ENCODE measurements at regions not wholly inside any gene's neighbourhood (a gene's known extent, or its start where the extent isn't known, plus 50 kb on each side); places are given as distances from the start of the nearest gene placed in this dataset.

DNA sequence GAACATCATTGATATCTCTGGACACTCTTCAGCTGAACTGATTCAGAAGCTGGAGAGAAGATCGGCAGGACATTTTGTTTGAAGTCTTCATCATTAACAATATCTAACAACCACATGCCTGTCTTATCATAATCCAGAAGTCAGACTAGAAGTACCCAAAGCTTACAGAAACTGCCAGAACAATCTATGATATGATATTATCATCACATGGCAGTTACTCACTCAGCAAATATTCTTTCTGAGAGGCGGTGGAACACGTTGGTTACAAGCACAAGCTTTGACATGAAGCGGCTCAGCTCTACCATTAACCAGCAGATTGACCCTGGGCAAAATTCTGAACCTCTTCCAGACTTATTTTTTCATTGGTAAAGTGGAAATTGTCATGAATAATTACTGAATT is 69.4 kb upstream of the KIT start (continued):
- TF ChIP-seq BCOR (IDR thresholded peaks at IDR 0.05) (no peak), TARDBP (IDR thresholded peaks at IDR 0.05) (no peak), ZNF830 (CRISPR knock-in tag; IDR thresholded peaks at IDR 0.05) (no peak), ZNF3 (CRISPR knock-in tag; IDR thresholded peaks at IDR 0.05) (no peak), FOXK1 (CRISPR knock-in tag; IDR thresholded peaks at IDR 0.05; ENCODE audit: borderline replicate concordance) (no peak), ZNF224 (CRISPR knock-in tag; IDR thresholded peaks at IDR 0.05) (no peak), CHD4 (IDR thresholded peaks at IDR 0.05; ENCODE audit: insufficient read depth, insufficient replicate concordance, low read depth, low read length, poor library complexity, severe bottlenecking) (no peak), ZNF57 (CRISPR knock-in tag; IDR thresholded peaks at IDR 0.05) (no peak), COPS2 (conservative IDR thresholded peaks at IDR 0.05) (no peak), ZNF77 (CRISPR knock-in tag; IDR thresholded peaks at IDR 0.05) (no peak), PTRF (tag; IDR thresholded peaks at IDR 0.05) (no peak), DIDO1 (tag; IDR thresholded peaks at IDR 0.05; ENCODE audit: low read depth) (no peak), RAD51 (IDR thresholded peaks at IDR 0.05; ENCODE audit: borderline replicate concordance, low read depth) (peak; percentile 20; the same call in 1 of the 2 replicates), TEAD4 (IDR thresholded peaks at IDR 0.05; ENCODE audit: low read length) (peak; percentile 94), TEAD4 (CRISPR knock-in tag; IDR thresholded peaks at IDR 0.05; ENCODE audit: borderline replicate concordance) (no peak), FOXA3 (CRISPR knock-in tag; conservative IDR thresholded peaks at IDR 0.05 in 1 of 2, IDR thresholded peaks at IDR 0.05 in 1 of 2) (peak in 1 of 2 experiments; percentile 55; a peak in 2 of 4 replicates), ZNF436 (CRISPR knock-in tag; IDR thresholded peaks at IDR 0.05) (no peak)
- TF ChIP-seq, protein P1, sequence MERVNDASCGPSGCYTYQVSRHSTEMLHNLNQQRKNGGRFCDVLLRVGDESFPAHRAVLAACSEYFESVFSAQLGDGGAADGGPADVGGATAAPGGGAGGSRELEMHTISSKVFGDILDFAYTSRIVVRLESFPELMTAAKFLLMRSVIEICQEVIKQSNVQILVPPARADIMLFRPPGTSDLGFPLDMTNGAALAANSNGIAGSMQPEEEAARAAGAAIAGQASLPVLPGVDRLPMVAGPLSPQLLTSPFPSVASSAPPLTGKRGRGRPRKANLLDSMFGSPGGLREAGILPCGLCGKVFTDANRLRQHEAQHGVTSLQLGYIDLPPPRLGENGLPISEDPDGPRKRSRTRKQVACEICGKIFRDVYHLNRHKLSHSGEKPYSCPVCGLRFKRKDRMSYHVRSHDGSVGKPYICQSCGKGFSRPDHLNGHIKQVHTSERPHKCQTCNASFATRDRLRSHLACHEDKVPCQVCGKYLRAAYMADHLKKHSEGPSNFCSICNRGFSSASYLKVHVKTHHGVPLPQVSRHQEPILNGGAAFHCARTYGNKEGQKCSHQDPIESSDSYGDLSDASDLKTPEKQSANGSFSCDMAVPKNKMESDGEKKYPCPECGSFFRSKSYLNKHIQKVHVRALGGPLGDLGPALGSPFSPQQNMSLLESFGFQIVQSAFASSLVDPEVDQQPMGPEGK (CRISPR knock-in tag; IDR thresholded peaks at IDR 0.05; ENCODE audit: borderline replicate concordance): no peak
- TF ChIP-seq, protein P2, sequence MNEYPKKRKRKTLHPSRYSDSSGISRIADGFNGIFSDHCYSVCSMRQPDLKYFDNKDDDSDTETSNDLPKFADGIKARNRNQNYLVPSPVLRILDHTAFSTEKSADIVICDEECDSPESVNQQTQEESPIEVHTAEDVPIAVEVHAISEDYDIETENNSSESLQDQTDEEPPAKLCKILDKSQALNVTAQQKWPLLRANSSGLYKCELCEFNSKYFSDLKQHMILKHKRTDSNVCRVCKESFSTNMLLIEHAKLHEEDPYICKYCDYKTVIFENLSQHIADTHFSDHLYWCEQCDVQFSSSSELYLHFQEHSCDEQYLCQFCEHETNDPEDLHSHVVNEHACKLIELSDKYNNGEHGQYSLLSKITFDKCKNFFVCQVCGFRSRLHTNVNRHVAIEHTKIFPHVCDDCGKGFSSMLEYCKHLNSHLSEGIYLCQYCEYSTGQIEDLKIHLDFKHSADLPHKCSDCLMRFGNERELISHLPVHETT (CRISPR knock-in tag; conservative IDR thresholded peaks at IDR 0.05 in 1 of 2, IDR thresholded peaks at IDR 0.05 in 1 of 2): peak in 1 of 2 experiments; percentile 41; a peak in 1 of 4 replicates
- TF ChIP-seq, protein P3, sequence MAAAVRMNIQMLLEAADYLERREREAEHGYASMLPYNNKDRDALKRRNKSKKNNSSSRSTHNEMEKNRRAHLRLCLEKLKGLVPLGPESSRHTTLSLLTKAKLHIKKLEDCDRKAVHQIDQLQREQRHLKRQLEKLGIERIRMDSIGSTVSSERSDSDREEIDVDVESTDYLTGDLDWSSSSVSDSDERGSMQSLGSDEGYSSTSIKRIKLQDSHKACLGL (CRISPR knock-in tag; IDR thresholded peaks at IDR 0.05; ENCODE audit: borderline replicate concordance, poor library complexity, severe bottlenecking): no peak
- TF ChIP-seq, protein P4, sequence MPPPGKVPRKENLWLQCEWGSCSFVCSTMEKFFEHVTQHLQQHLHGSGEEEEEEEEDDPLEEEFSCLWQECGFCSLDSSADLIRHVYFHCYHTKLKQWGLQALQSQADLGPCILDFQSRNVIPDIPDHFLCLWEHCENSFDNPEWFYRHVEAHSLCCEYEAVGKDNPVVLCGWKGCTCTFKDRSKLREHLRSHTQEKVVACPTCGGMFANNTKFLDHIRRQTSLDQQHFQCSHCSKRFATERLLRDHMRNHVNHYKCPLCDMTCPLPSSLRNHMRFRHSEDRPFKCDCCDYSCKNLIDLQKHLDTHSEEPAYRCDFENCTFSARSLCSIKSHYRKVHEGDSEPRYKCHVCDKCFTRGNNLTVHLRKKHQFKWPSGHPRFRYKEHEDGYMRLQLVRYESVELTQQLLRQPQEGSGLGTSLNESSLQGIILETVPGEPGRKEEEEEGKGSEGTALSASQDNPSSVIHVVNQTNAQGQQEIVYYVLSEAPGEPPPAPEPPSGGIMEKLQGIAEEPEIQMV (tag; conservative IDR thresholded peaks at IDR 0.05; ENCODE audit: low read depth): no peak
- TF ChIP-seq, protein P5, sequence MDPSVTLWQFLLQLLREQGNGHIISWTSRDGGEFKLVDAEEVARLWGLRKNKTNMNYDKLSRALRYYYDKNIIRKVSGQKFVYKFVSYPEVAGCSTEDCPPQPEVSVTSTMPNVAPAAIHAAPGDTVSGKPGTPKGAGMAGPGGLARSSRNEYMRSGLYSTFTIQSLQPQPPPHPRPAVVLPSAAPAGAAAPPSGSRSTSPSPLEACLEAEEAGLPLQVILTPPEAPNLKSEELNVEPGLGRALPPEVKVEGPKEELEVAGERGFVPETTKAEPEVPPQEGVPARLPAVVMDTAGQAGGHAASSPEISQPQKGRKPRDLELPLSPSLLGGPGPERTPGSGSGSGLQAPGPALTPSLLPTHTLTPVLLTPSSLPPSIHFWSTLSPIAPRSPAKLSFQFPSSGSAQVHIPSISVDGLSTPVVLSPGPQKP (CRISPR knock-in tag; IDR thresholded peaks at IDR 0.05): no peak
